NCI-H1694 (cell line): ENCODE measurements at regions not wholly inside any gene's neighbourhood (a gene's known extent, or its start where the extent isn't known, plus 50 kb on each side); places are given as distances from the start of the nearest gene placed in this dataset.
"Not testable (repeated sequence)": the region's sequence is repeated elsewhere in the genome, so short reads cannot be mapped to it uniquely, and the experiment has no call there.

Source experiments
- DNase-seq: peaks from one replicate; lab custom pipeline; 2025; lab: John Stamatoyannopoulos, UW

DNA sequence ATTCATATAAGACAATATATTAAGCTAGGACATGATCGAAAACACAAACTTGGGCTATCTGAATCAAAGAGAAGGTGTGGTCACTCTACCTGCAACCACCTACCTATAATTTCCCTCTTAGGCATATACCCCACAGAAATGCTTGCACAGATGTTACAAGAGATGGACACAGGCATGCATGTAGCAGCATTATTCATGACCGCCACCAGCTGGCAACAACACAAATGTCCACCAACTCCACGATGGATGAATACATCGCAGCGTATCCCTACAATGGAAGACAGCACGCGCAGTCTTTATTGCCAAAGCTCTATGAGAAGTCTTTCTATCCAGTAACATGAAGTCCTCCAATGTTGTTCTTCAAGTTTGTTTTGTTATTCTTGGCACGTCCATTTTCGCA, 90.8 kb downstream of the ARL4C start:
- DNase-seq = no peak

DNA sequence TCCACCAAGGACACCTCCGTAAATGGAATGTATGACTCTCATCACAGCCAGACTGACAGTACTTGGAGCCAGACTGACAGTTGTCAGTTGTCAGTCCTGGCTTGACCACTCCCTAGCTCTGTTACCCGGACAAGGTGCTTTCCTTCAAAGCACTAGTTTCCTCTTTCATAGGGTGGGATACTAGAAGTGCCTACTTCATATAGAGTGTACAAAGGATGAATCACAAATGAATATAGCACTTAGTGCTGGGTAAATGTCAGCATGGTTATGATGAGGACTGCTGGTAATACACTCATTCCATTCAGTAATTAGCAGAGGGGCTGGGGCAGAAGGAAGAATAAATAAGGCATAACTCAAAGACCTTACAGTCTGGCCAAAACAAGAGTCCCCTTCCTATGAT, 91.4 kb downstream of the ARL4C start:
- DNase-seq = no peak

DNA sequence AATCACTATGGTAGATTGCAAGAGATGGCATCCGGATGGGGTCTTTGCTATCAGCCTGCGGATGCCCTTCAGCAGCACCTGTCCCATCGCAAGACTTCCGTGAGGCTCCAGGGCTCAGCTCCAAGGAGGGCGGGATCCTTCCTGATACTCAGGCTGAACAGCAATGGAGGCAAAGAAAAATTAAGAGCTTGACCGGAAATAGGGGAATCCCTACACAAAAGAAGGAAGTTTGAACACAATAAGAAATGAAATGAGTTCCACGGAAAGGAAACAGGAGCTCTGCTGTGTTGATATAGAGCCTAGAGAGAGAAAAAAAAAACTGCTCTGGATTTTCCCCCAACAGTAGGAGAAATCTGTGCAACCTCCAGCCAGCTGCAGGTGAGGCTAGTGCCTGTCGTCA, 91.9 kb downstream of the ARL4C start:
- DNase-seq = no peak

DNA sequence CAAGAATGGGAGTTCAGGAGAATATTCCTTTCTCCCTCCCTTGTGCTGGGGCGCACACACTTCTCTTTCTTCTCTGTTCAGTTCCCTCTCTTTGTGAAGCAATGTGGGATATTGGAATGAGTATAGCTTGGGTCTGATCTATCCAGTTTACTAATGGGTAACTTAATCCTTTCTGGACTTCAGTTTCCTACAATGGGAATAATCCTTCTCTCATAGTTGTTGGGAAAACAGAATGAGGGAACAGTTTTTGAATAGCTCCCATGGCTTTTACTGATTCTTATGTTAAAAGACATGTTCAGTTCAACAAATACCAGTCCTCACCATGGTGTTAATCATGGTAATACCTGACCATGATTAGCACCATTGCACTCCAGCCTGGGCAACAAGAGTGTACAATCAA, 93.1 kb downstream of the ARL4C start:
- no peak for DNase-seq

DNA sequence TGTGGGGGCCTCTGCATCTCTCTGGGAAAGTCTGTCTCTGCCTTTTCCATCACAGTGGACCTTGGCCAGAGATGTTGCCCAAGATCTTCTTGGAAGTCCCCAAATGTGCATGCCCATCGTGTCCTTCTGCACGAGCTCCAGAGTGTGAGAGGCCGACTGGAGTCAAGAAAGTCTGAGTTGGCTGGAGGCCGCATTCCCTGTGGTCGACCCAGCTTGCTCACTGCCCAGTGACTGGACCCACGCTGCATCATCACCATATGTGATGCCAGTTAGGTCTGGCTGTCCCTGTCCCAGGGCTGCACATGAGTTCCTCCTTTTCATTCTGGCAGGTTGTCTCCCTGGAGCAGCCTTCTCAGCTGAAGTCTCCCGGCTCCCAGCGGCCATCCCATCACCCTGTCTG, 93.8 kb downstream of the ARL4C start:
- DNase-seq = no peak

DNA sequence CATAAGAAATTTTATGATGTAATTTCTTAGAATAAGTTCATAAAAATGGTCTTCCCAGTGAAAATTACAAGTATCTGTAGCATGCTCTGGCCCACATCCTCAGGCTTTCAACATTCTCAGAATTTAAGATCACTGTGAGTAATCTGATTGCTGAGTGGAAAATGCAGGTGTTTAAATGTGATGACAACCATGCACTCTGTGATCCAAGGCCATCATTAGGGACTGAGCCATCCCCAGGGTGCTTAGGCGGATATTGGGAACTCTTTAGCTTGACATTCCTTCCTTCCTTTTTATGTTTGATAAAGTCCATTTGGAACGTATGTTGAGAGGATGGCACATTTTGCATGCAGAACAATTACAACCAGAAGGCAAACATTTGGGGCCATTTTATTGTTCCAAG, 95.5 kb downstream of the ARL4C start:
- no peak for DNase-seq

DNA sequence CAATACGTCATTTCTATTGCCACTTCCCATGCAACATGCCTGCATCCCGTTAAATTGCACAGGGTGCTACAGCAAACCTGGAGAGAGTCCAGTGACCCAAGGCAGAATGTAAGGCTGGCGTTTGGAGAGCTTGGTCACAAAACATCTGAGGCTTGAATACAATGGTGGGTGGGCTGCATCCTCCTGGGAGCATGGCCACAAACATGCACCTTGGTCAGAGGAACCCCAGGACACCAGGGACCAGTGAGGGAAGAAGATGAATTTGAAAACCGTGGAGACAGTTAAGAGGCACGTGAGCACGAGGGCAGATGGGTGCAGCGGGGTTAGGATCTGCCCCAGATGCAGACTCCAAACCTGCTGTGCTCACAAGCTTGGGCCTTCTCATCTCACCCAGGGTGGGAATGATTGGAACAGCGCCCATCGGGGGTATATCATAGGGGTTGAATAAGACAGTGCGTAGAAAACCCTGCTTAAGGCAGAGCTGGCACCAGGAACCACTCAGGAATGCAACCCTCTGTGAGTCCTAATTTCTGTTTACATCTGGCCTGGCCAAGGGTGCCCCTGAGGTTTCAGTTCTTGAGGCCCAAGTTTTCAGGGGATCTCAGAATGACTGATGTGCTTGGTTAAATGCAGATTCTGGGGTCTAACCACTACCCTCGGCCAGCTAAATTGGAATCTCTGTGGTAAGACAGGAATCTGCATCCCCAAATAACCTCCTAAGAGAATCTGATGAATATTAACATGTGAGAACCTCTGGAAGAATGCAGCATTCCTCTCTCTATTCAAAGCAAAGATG, 97.2 kb downstream of the ARL4C start:
- DNase-seq = no peak

DNA sequence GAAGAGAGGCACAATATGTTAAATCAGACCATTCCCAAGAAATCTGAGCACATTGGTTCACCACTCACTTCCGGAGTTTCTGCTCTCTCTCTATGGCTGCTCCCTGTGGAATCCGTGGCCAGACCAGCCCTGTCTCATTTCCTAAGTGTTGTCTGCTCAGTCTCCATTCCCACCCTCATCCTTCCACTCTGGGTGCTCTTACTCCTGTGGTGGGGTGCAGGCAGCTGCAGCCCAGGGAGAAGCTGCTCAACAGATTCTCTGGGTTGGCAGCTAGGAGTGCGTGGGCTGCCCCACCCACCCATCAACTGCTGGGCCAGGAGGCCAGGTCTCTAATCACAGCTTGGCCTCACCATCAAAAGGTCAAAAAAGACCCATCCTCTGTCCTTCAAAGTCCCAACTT, 98.3 kb downstream of the ARL4C start:
- DNase-seq = no peak

DNA sequence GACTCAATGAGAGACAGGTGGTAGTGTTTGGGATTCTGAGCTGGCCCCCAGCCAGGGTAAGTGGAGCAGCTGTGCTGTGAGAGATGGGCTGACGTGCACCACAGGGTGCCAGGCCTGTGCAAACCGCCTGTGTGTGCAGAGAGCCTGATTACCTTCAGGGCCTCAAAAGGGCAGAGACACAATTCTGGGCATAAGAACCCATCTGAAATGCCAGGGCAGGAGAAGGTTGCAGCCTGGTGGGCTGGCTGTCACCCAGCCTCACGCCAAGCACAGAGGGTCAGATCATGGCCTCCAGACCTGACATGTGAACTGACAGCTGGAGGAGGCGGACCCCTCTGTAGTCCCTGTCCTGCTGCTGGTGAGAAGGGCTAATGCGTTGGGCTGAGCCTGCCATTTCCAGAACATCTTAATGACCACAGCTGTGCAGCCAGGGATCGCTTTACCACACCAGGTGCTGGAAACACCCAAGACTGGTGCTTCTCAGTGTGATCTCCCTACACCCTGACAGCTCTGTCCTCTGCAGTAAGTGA, 100.9 kb downstream of the ARL4C start:
- peak; percentile 95 for DNase-seq

DNA sequence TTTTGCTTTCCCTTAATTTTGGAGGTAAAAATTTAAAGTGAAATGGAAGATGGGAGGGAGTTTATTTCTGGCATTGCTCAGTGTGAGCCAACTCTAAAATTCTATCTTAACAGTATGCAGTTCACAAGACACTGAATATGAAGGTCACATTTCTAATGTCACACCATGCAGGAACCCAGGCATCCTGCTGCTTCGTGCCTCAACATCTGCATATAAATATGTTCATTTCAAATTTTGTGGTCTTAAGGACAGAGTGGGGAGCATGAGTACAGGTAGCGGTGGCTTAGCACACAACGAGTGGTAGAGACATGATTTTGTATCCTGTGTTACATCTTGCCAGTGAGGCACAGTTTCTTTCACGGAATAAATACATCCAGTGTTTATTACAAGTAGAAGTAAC, 102.4 kb downstream of the ARL4C start:
- DNase-seq = no peak

DNA sequence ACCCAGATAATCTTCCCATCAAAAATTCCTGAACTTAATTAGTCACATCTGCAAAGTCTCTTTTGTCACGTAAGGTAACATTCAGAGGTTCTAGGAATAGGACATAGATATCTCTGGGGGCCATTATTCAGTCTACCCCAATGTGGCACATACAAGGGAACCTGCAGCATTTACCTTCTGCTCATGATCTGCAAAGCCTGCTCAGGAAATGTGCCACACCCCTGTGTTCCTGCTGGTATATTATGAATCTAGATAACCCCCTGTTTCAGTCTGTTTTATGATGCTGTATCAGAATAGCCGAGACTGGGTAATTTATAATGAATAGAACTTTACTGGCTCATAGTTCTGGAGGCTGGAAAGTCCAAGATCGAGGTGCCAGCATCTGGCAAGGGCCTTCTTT, 103.5 kb downstream of the ARL4C start:
- no peak for DNase-seq

DNA sequence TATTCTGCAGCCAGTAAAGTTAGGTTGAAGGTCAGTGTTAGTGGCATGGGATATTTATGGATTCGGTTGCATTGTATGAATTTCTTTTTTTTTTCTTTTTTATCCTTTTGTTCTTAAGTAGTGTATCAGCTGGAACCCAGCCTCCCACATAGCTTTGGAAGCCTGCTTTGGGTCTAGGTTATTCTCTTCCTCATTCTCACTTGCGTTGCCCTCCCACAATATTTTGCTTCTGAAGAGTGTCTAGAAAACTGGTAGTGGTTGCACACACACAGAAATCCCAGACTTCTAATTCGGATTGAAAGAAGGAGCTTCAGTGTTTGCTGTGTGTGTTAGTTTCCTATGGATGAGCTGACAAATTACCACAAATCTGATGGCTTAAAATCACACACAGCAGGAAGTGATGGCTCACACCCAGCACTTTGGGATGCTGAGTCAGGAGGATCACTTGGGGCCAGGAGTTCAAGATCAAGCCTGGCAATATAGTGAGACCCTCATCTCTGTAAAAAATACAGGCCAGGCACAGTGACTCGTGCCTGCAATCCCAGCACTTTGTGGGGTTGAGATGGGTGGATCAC, 104.8 kb downstream of the ARL4C start:
- DNase-seq = no peak

DNA sequence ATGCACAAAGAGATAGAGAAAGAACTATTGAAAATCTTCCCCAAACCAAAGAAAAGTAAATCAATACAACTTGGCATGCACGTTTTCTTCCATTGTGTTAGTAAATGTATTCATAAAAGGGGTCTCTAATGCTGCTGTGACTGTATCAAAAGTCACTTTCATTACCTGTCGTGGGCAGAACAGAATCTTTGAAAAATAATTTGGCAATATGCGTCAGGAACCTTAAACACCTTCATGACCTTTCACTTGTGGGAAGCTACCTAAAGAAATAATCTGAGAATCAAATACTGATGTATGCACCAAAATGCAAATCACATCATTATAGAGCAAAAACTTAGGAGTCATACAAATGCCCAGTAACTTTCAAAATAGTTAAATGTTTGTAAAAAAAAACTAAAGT, 105.3 kb downstream of the ARL4C start:
- no peak for DNase-seq

DNA sequence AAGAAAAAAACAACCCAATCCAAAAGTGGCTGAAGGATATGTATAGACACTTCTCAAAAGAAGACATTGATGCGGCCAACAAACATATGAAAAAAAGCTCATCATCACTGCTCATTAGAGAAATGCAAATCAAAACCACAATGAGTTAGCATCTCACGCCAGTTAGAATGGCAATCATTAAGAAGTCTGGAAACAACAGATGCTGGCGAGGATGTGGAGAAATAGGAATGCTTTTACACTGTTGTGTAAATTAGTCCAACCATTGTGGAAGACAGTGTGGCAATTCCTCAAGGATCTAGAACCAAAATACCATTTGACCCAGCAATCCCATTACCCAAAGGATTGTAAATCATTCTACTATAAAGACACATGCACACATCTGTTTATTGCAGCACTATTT, 107.2 kb downstream of the ARL4C start:
- not testable (repeated sequence) for DNase-seq

DNA sequence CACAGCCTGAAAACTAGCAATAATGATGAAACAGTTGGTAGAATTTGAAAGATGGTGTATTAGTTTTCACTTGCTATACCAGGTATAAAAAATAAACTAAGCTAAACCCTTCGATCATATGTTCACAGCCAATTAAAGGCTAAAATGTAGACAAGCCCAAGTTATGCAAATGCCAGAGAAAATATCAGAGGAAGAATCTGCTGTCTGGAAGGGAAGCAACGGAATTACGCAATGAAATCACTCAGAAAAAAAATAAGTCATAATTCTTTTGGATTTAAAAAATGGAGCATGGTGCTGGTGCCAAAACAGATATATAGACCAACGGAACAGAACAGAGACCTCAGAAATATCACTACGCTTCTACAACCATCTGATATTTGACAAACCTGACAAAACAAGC, 108.3 kb downstream of the ARL4C start:
- no peak for DNase-seq

DNA sequence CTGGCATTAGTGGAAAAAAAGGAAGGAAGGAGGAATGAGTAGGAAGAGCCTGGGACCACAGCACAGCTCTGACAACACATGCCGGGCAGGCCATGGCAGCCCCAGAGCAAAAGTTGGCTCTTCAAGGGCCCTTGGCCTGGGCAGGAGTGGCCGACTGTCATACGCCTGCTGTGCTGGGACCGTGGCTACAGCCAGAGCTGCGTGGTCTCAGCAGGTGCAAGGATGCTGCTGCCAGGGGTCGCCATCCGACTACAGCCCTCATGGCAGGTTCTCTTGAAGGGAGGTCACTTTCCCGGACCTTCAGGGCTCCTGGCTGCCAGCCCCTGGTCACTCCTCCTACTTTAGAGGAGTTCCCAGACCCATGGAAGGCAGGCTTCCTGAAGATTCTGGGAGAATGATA, 109.9 kb downstream of the ARL4C start:
- DNase-seq = no peak

DNA sequence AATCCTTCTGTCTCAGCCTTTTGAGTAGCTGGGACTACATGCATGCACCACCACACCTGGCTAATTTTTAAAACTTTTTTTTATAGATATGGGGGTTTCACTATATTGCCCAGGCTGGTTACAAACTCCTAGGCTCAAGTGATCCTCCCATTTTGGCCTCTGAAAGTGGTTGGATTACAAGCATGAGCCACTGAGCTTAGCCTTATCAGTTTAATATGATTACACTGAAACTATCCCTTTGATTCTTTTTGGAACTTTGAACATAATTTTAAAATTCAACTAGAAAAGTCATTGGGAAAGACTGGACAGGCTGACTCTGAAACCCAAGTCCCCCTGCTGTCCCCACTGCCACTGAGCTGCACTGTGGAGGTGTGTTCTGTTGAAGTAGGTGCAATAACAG, 114.8 kb downstream of the ARL4C start:
- no peak for DNase-seq

DNA sequence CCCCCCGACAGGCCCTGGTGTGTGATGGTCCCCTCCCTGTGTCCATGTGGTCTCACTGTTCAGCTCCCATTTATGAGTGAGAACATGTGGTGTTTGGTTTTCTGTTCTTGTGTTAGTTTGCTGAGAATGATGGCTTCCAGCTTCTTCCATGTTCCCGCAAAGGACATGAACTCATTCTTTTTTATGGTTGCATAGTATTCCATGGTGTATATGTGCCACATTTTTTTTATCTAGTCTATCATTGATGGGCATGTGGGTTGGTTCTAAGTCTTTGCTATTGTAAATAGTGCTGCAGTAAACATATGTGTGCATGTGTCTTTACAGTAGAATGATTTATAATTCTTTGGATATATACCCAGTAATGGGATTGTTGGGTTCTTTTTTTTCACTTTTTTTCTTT, 117.9 kb downstream of the ARL4C start:
- DNase-seq = not testable (repeated sequence)

DNA sequence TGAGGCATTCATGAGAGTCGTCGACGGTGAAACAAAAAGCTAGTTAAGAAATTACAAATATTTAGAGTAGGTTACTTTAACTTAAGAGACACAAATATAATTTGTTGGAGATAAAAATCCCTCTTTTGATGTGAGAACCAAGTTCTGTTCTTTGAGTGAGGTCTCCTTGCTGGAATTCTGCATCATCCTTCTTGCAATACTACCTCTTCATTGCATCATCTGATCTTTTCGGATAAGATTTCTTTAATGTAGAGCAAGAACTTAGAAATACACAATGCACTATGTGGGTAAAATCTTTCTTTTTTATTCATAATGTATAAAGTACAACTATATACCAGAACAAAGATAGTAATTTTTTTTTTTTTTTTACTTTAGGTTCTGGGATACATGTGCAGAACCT, 118.4 kb downstream of the ARL4C start:
- no peak for DNase-seq

DNA sequence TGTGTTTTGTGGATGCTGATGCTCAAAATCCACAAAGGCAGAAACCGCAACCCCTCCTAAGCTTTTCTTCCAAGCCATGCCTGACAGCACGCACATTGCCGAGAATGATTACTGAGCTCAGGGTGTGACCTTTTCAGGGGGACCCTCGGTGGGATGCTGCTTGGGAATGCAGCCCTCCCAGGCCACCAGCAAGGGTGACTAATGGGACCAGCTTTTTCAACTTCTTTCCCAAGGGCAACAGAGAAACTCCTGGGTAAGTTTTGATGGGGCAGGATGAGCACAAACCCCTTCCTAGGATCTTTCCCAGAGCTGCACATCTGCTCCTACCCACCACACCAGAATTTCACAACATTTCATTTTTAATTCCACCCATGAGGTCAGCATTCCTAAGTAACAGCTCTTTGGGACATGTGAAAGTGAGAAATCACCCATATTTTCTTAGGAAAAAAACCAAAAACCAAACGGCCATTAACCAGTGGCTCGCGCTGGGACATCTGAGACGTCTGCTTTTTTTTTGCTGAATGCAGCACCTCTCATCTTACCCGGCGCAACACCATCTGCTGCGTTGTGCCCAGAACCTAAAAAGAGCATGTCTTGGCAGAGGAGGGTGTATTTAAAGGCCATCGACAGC, 119.0 kb downstream of the ARL4C start:
- peak; percentile 65 for DNase-seq

DNA sequence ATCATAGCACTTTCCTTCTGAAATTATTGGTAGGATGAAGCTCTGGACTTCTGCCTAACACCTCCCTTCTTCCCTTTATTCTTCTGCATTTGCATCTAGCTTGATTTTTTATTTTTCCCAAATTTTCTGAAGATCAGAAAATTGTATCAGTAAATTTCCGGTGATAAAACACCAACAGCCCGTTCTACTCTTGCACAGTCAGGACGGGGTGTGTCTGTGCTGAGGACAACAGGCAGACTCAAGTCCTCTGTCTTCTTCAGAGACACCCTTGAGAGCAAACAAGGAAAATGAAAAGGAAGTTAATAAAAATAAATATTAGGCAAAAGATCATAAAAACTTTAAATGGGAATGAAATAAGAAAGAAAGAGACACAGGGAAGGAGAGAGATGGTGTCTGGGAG, 120.7 kb downstream of the ARL4C start:
- no peak for DNase-seq

DNA sequence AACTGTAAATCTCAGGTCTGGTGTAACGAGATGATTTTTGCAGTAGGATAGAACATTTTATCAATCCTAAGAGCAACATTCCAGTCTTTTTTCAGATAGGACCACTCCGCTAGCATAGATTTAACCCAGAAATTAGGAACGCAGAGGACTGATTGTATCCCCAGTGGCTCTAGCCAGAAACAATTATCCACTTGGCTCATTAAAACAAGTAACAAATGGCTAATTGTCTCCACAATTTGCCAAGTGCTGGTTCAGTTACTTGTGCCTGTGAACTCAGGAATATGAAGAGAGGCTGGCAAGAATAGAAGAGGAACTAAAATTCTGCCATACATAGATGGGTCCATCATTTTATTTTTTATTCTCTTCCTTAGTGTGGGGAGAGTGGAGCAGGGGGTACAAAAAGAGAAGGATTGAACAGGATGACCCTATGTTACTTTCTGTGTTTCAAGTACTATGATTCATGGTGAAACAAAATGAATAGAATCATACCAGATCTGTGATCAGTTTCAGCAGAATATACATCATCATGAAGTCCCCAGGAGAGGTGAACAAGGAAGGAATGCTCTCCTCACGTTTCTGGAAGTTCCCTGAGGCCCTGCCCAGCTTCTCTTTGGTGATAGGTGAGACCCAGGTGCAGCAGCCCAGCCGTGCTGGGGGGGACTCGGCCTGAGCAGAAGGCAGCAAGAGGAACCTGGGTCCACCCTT, 121.6 kb downstream of the ARL4C start:
- DNase-seq = peak; percentile 28

DNA sequence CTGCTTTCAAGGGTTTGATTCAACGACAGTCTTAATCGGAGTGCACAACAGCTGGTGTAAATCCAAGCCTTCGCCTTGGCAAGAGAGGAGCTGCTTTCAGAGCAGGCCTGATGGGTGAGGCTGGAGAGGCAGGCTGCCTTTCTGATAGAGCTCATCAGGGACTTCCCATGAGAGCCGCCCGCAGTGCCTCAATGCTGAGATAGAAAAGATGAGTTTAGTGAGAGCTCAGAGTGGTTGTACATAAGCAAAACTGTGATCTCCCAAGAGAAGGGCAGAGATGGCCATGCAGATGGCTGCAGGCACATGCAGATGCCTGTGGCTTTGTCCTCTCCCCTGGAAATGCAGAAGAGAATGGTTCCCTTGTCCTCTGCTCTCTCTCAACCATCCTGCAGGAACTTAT, 122.1 kb downstream of the ARL4C start:
- peak; percentile 41 for DNase-seq
